ENCODE measurements at regions not wholly inside any gene's neighbourhood (a gene's known extent, or its start where the extent isn't known, plus 50 kb on each side); places are given as distances from the start of the nearest gene placed in this dataset.

DNA sequence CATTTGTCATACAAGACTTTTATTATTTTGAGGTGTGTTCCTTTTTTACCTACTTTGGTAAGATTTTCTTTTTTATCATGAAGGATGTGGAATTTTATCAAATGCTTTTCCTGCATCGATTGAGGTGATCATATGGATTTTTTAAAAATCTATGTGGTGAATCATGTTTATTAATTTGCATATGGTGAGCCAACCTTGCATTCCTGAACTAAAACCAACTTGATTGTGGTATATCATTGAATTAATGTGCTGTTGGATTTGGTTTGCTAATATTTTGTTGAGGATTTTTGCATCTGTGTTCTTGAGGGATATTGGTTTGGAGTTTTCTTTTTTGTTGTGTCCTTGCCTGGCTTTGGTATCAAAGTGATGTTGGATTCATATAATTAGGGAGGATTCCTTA is 848.1 kb upstream of the EYS start:
- no peak overlapping the region for H3K9ac ChIP-seq (ENCODE audit: insufficient read depth in 1 of 2, low read depth in 2 of 2, low read length in 2 of 2)
- in situ Hi-C loops (cut with MboI) = no loop called here
- H3K9me1 ChIP-seq (ENCODE audit: control insufficient read depth, insufficient read depth, low read length) = no peaks in the 10 kb centered on the region
- no peaks in the 10 kb centered on the region for H3K36me3 ChIP-seq (ENCODE audit: control insufficient read depth, insufficient read depth, low read length)
- intact Hi-C loops (cut with micrococcal nuclease) = no loop called here
- H2AFZ ChIP-seq (ENCODE audit: low read depth, low read length) = no peak overlapping the region
- H3K27ac ChIP-seq (ENCODE audit: extremely low read depth, low read depth, low read length) = no peak overlapping the region
- WGBS (ENCODE audit: insufficient coverage, low coverage, missing lambda C conversion rate) = 0% methylated on average over 1 of the region's 1 CpG
- ATAC-seq = no peak
- no peaks in the 10 kb centered on the region for H3K79me2 ChIP-seq (ENCODE audit: control insufficient read depth, insufficient read depth, low read length)
- no peak overlapping the region for H3K4me2 ChIP-seq (ENCODE audit: insufficient read depth, low read length)
- H3K4me3 ChIP-seq = no peak overlapping the region
- BruUV-seq (replicated peaks) = no TSS peak
- no peaks in the 10 kb centered on the region for H4K20me1 ChIP-seq (replicated peaks; ENCODE audit: control insufficient read depth, insufficient read depth, low read length)
- CTCF ChIA-PET (ENCODE audit: low intra/inter-chr PET ratio) = no interaction called here
- POLR2A ChIA-PET = no interaction called here
- no peak for FAIRE-seq
- DNase-seq (ENCODE audit: extremely low read depth in 1 of 4, low spot score in 3 of 4) = no peak
- TF ChIP-seq ZNF146 (CRISPR knock-in tag; IDR thresholded peaks at IDR 0.05; ENCODE audit: unreplicated experiment) = no peak
- H3K9me3 ChIP-seq (replicated peaks; ENCODE audit: control insufficient read depth, insufficient read depth, low read depth, low read length) = 0 out of 2 replicates have a peak, but pooled peaks cover 1% of the 10 kb centered on the region
- H3K4me1 ChIP-seq (replicated peaks in 1 of 2; ENCODE audit: control insufficient read depth in 2 of 2, insufficient read depth in 2 of 2, low read length in 2 of 2) = no peaks in the 10 kb centered on the region
- no peaks in the 10 kb centered on the region for H3K27me3 ChIP-seq (ENCODE audit: control insufficient read depth in 2 of 2, insufficient read depth in 2 of 2, low read length in 2 of 2)

DNA sequence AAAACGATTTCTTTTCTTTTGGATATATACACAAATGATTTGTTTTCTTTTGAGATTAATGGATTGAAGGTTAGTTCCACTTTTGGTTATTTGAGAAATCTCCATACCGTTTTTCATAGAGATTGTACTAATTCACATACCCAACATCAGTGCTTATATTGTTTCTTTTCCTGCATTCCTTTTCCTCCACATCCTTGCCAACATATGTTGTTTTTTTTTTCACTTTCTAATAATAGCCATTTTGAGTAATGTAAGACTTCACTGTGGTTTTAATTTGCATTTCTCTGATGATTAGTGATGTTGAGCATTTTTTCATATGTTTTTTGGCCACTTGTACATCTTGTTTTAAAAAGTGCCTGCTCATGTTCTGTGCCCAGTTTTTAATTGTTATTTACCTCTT is 846.4 kb upstream of the EYS start:
- Histone ChIP-seq H3K9me3 (replicated peaks; ENCODE audit: control insufficient read depth, insufficient read depth, low read depth, low read length) (0 out of 2 replicates have a peak, but pooled peaks cover 1% of the 10 kb centered on the region), H3K36me3 (ENCODE audit: control insufficient read depth, insufficient read depth, low read length) (no peaks in the 10 kb centered on the region), H3K27me3 (ENCODE audit: control insufficient read depth in 2 of 2, insufficient read depth in 2 of 2, low read length in 2 of 2) (no peaks in the 10 kb centered on the region), H3K27ac (ENCODE audit: extremely low read depth, low read depth, low read length) (no peak overlapping the region), H3K4me2 (ENCODE audit: insufficient read depth, low read length) (no peak overlapping the region), H3K4me1 (replicated peaks in 1 of 2; ENCODE audit: control insufficient read depth in 2 of 2, insufficient read depth in 2 of 2, low read length in 2 of 2) (no peaks in the 10 kb centered on the region), H4K20me1 (replicated peaks; ENCODE audit: control insufficient read depth, insufficient read depth, low read length) (no peaks in the 10 kb centered on the region), H2AFZ (ENCODE audit: low read depth, low read length) (no peak overlapping the region), H3K9ac (ENCODE audit: insufficient read depth in 1 of 2, low read depth in 2 of 2, low read length in 2 of 2) (no peak overlapping the region), H3K9me1 (ENCODE audit: control insufficient read depth, insufficient read depth, low read length) (no peaks in the 10 kb centered on the region), H3K4me3 (no peak overlapping the region), H3K79me2 (ENCODE audit: control insufficient read depth, insufficient read depth, low read length) (no peaks in the 10 kb centered on the region)
- intact Hi-C loops (cut with micrococcal nuclease) (no loop called here), in situ Hi-C loops (cut with MboI) (no loop called here)
- POLR2A ChIA-PET = no interaction called here
- ATAC-seq = no peak
- DNase-seq (ENCODE audit: extremely low read depth in 1 of 4, low spot score in 3 of 4) = no peak
- WGBS (ENCODE audit: insufficient coverage, low coverage, missing lambda C conversion rate) = 0% methylated on average over 2 of the region's 2 CpGs
- CTCF ChIA-PET (ENCODE audit: low intra/inter-chr PET ratio) = no interaction called here
- FAIRE-seq = no peak
- BruUV-seq (replicated peaks) = no TSS peak
- TF ChIP-seq SMAD2 (IDR thresholded peaks at IDR 0.05; ENCODE audit: low read depth, low read length) (no peak), ZNF717 (CRISPR knock-in tag; IDR thresholded peaks at IDR 0.05) (no peak), ASH1L (IDR thresholded peaks at IDR 0.05; ENCODE audit: borderline replicate concordance, low read depth, partially characterized antibody) (no peak), NR2F6 (CRISPR knock-in tag; IDR thresholded peaks at IDR 0.05) (no peak), ZBTB17 (CRISPR knock-in tag; IDR thresholded peaks at IDR 0.05) (no peak)
- TF ChIP-seq, protein P1, sequence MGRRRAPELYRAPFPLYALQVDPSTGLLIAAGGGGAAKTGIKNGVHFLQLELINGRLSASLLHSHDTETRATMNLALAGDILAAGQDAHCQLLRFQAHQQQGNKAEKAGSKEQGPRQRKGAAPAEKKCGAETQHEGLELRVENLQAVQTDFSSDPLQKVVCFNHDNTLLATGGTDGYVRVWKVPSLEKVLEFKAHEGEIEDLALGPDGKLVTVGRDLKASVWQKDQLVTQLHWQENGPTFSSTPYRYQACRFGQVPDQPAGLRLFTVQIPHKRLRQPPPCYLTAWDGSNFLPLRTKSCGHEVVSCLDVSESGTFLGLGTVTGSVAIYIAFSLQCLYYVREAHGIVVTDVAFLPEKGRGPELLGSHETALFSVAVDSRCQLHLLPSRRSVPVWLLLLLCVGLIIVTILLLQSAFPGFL (CRISPR knock-in tag; IDR thresholded peaks at IDR 0.05) = no peak

Data from K562 (cell line).